ENCODE measurements at regions not wholly inside any gene's neighbourhood (a gene's known extent, or its start where the extent isn't known, plus 50 kb on each side); places are given as distances from the start of the nearest gene placed in this dataset.

DNA sequence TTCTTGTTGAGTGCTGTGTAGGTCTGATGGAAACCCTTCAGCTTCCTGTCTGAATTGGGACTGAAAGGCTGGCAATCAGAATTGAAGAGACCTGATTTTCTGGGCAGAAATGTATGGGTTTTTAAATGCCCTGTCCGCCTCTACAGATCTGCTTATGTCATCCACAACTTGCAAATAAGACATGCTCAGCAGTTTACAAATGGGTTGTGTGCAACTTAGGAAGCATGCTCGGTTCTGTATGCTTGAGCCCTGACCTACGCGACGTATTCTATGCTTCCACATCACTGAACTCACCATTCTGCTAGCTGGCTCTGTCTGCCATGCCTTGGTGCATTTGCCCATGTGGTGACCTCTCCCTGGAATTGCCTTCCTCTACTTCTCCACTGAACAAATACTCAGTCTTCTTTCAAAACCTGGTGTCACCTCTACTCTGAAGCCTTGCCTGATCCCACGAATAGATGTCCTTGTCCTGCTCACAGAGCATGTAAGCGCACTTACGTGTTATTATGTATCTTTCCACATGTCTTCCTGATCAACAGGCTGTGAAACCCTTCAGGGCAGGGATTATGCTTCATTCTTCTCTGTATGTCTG is 194.2 kb downstream of the ERCC6L2 start:
- TF ChIP-seq TCF12 (IDR thresholded peaks at IDR 0.05; ENCODE audit: low read depth), result no peak
- no peak for TF ChIP-seq FOXM1 (IDR thresholded peaks at IDR 0.05; ENCODE audit: borderline replicate concordance, low read depth)
- TF ChIP-seq, protein P1, sequence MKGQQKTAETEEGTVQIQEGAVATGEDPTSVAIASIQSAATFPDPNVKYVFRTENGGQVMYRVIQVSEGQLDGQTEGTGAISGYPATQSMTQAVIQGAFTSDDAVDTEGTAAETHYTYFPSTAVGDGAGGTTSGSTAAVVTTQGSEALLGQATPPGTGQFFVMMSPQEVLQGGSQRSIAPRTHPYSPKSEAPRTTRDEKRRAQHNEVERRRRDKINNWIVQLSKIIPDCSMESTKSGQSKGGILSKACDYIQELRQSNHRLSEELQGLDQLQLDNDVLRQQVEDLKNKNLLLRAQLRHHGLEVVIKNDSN (IDR thresholded peaks at IDR 0.05), result no peak
- no peak for TF ChIP-seq CEBPB (IDR thresholded peaks at IDR 0.05)
- TF ChIP-seq YY1 (IDR thresholded peaks at IDR 0.05; ENCODE audit: low read depth), result no peak
- TF ChIP-seq, protein P2, sequence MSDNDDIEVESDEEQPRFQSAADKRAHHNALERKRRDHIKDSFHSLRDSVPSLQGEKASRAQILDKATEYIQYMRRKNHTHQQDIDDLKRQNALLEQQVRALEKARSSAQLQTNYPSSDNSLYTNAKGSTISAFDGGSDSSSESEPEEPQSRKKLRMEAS (IDR thresholded peaks at IDR 0.05), result no peak
- no peak for TF ChIP-seq ZBTB7A (IDR thresholded peaks at IDR 0.05; ENCODE audit: low read depth)
- TF ChIP-seq TEAD4 (IDR thresholded peaks at IDR 0.05), result no peak
- no peak for TF ChIP-seq REST (IDR thresholded peaks at IDR 0.05; ENCODE audit: low read depth)
- TF ChIP-seq CREB1 (IDR thresholded peaks at IDR 0.05; ENCODE audit: low read depth), result no peak
- no peak for TF ChIP-seq EGR1 (IDR thresholded peaks at IDR 0.05)
- no peak for TF ChIP-seq NFIC (IDR thresholded peaks at IDR 0.05)

GRCh38 chr9:96068511-96068910 is 193.0 kb downstream of the ERCC6L2 start:
- TF ChIP-seq TCF12 (IDR thresholded peaks at IDR 0.05; ENCODE audit: low read depth), result no peak
- TF ChIP-seq RAD21 (IDR thresholded peaks at IDR 0.05; ENCODE audit: low read depth), result no peak
- no peak for TF ChIP-seq EP300 (IDR thresholded peaks at IDR 0.05; ENCODE audit: borderline replicate concordance)
- TF ChIP-seq FOXM1 (IDR thresholded peaks at IDR 0.05; ENCODE audit: borderline replicate concordance, low read depth), result no peak
- no peak for TF ChIP-seq CEBPB (IDR thresholded peaks at IDR 0.05)
- TF ChIP-seq YY1 (IDR thresholded peaks at IDR 0.05; ENCODE audit: low read depth), result no peak
- no peak for TF ChIP-seq ZBTB7A (IDR thresholded peaks at IDR 0.05; ENCODE audit: low read depth)
- no peak for TF ChIP-seq EGR1 (IDR thresholded peaks at IDR 0.05)
- TF ChIP-seq REST (IDR thresholded peaks at IDR 0.05; ENCODE audit: low read depth), result no peak
- no peak for TF ChIP-seq TEAD4 (IDR thresholded peaks at IDR 0.05)
- TF ChIP-seq, protein P1 (IDR thresholded peaks at IDR 0.05), result no peak
- TF ChIP-seq, protein P2 (IDR thresholded peaks at IDR 0.05), result no peak
- TF ChIP-seq CREB1 (IDR thresholded peaks at IDR 0.05; ENCODE audit: low read depth), result no peak
- no peak for TF ChIP-seq TAF1 (IDR thresholded peaks at IDR 0.05; ENCODE audit: low read depth)
- TF ChIP-seq NFIC (IDR thresholded peaks at IDR 0.05), result no peak

GRCh38 chr9:96067600-96067999 is 192.1 kb downstream of the ERCC6L2 start:
- TF ChIP-seq TEAD4 (IDR thresholded peaks at IDR 0.05), result no peak
- TF ChIP-seq CEBPB (IDR thresholded peaks at IDR 0.05), result no peak
- no peak for TF ChIP-seq EP300 (IDR thresholded peaks at IDR 0.05; ENCODE audit: borderline replicate concordance)
- TF ChIP-seq NFIC (IDR thresholded peaks at IDR 0.05), result no peak
- TF ChIP-seq FOXM1 (IDR thresholded peaks at IDR 0.05; ENCODE audit: borderline replicate concordance, low read depth), result no peak
- TF ChIP-seq, protein P2 (IDR thresholded peaks at IDR 0.05), result no peak
- no peak for TF ChIP-seq RAD21 (IDR thresholded peaks at IDR 0.05; ENCODE audit: low read depth)
- no peak for TF ChIP-seq CREB1 (IDR thresholded peaks at IDR 0.05; ENCODE audit: low read depth)
- TF ChIP-seq, protein P1 (IDR thresholded peaks at IDR 0.05), result no peak
- no peak for TF ChIP-seq YY1 (IDR thresholded peaks at IDR 0.05; ENCODE audit: low read depth)

DNA sequence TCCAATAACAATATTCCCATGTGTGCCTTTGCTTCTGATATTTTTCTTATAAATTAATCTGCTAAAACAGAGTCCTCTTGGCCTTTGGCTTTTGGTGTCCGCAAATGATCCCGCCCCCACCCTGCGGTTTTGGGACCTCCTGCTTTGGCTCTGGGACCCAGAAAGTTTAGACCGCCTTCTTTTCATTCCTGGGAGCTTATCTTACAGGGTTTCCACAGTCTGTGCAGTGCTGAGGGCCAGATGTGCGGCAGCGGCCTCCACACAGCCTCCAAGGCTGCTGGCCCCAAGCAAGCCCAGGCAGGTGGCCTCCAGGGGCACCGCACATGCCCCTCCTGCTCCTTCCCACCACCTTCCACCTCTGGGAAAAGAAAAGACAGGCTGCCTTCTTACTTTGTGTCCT is 191.5 kb downstream of the ERCC6L2 start:
- no peak for TF ChIP-seq TCF12 (IDR thresholded peaks at IDR 0.05; ENCODE audit: low read depth)
- TF ChIP-seq YY1 (IDR thresholded peaks at IDR 0.05; ENCODE audit: low read depth), result no peak
- no peak for TF ChIP-seq REST (IDR thresholded peaks at IDR 0.05; ENCODE audit: low read depth)
- TF ChIP-seq, protein P1 (IDR thresholded peaks at IDR 0.05), result no peak
- TF ChIP-seq, protein P2 (IDR thresholded peaks at IDR 0.05), result no peak
- TF ChIP-seq EP300 (IDR thresholded peaks at IDR 0.05; ENCODE audit: borderline replicate concordance), result no peak
- TF ChIP-seq CREB1 (IDR thresholded peaks at IDR 0.05; ENCODE audit: low read depth), result no peak

Data from Ishikawa (cell line).